ENCODE measurements at regions not wholly inside any gene's neighbourhood (a gene's known extent, or its start where the extent isn't known, plus 50 kb on each side); places are given as distances from the start of the nearest gene placed in this dataset.
A peak's percentile ranks its signal among the peaks of the same experiment; 100 is the strongest.
"Not testable (repeated sequence)": the region's sequence is repeated elsewhere in the genome, so short reads cannot be mapped to it uniquely, and the experiment has no call there.

- no peak for DNase-seq (ENCODE audit: low read depth in 1 of 2, low spot score in 1 of 2)
Measured at GRCh38 chr11:104776501-104777170, 121.6 kb downstream of the CASP12 start.

GRCh38 chr11:104774578-104774977, 123.7 kb downstream of the CASP12 start:
- DNase-seq (ENCODE audit: low read depth in 1 of 2, low spot score in 1 of 2) = no peak

GRCh38 chr11:104772806-104773241, 125.4 kb downstream of the CASP12 start:
- DNase-seq (ENCODE audit: low read depth in 1 of 2, low spot score in 1 of 2) = no peak

- DNase-seq (ENCODE audit: low read depth in 1 of 2, low spot score in 1 of 2) = no peak
Measured at GRCh38 chr11:104771763-104772162, 126.5 kb downstream of the CASP12 start.

GRCh38 chr11:104771046-104771445, 127.2 kb downstream of the CASP12 start:
- not testable (repeated sequence) for DNase-seq (ENCODE audit: low read depth in 1 of 2, low spot score in 1 of 2)

- no peak for DNase-seq (ENCODE audit: low read depth in 1 of 2, low spot score in 1 of 2)
Measured at GRCh38 chr11:104765401-104766095, 132.7 kb downstream of the CASP12 start.

- DNase-seq (ENCODE audit: low read depth in 1 of 2, low spot score in 1 of 2) = no peak
Measured at GRCh38 chr11:104764710-104765045, 133.6 kb downstream of the CASP12 start.

GRCh38 chr11:104763930-104764709, 134.1 kb downstream of the CASP12 start:
- no peak for DNase-seq (ENCODE audit: low read depth in 1 of 2, low spot score in 1 of 2)

- no peak for DNase-seq (ENCODE audit: low read depth in 1 of 2, low spot score in 1 of 2)
Measured at GRCh38 chr11:104761511-104761910, 136.7 kb downstream of the CASP12 start.

- no peak for DNase-seq (ENCODE audit: low read depth in 1 of 2, low spot score in 1 of 2)
Measured at GRCh38 chr11:104759464-104759863, 138.8 kb downstream of the CASP12 start.

- DNase-seq (ENCODE audit: low read depth in 1 of 2, low spot score in 1 of 2) = no peak
Measured at GRCh38 chr11:104738918-104739317, 159.3 kb downstream of the CASP12 start.

- DNase-seq (ENCODE audit: low read depth in 1 of 2, low spot score in 1 of 2) = no peak
Measured at GRCh38 chr11:104738208-104738607, 160.1 kb downstream of the CASP12 start.

GRCh38 chr11:104736502-104736901, 161.8 kb downstream of the CASP12 start:
- DNase-seq (ENCODE audit: low read depth in 1 of 2, low spot score in 1 of 2) = no peak

- no peak for DNase-seq (ENCODE audit: low read depth in 1 of 2, low spot score in 1 of 2)
Measured at GRCh38 chr11:104734998-104735397, 163.3 kb downstream of the CASP12 start.

GRCh38 chr11:104731890-104732289, 166.4 kb downstream of the CASP12 start:
- DNase-seq (ENCODE audit: low read depth in 1 of 2, low spot score in 1 of 2) = no peak

- no peak for DNase-seq (ENCODE audit: low read depth in 1 of 2, low spot score in 1 of 2)
Measured at GRCh38 chr11:104728927-104729326, 169.3 kb downstream of the CASP12 start.

GRCh38 chr11:104727768-104728167, 170.5 kb downstream of the CASP12 start:
- DNase-seq (ENCODE audit: low read depth in 1 of 2, low spot score in 1 of 2) = no peak

- DNase-seq (ENCODE audit: low read depth in 1 of 2, low spot score in 1 of 2) = no peak
Measured at GRCh38 chr11:104727095-104727494, 171.2 kb downstream of the CASP12 start.

GRCh38 chr11:104725796-104726408, 172.4 kb downstream of the CASP12 start:
- no peak for DNase-seq (ENCODE audit: low read depth in 1 of 2, low spot score in 1 of 2)

- no peak for DNase-seq (ENCODE audit: low read depth in 1 of 2, low spot score in 1 of 2)
Measured at GRCh38 chr11:104713401-104713800, 184.9 kb downstream of the CASP12 start.

GRCh38 chr11:104705490-104706190, 192.6 kb downstream of the CASP12 start:
- peak; percentile 30 to 48 for DNase-seq (ENCODE audit: low read depth in 1 of 2, low spot score in 1 of 2)

Measured in activated T-helper 1 cell treated with anti-CD3 and anti-CD28 coated beads, Interleukin-2, amount 50 U/mL, for 16 hours (primary cell).